ENCODE measurements at regions not wholly inside any gene's neighbourhood (a gene's known extent, or its start where the extent isn't known, plus 50 kb on each side); places are given as distances from the start of the nearest gene placed in this dataset.

- no peak for FAIRE-seq
- no peaks in the 10 kb centered on the region for H3K36me3 ChIP-seq (replicated peaks in 1 of 2; ENCODE audit: control insufficient read depth in 1 of 2, insufficient read depth in 2 of 2, low read length in 2 of 2)
These were observed 50.8 kb upstream of the DYNC1LI1 start for GRCh38 chr3:32621466-32621865.

GRCh38 chr3:32620611-32621310 lies 50.1 kb upstream of the DYNC1LI1 start:
- Histone ChIP-seq H2AFZ (ENCODE audit: low read length) (no peak overlapping the region), H3K9ac (ENCODE audit: insufficient read depth, low read depth, low read length) (no peak overlapping the region), H3K36me3 (replicated peaks in 1 of 2; ENCODE audit: control insufficient read depth in 1 of 2, insufficient read depth in 2 of 2, low read length in 2 of 2) (no peaks in the 10 kb centered on the region), H3K4me3 (replicated peaks in 1 of 3; ENCODE audit: insufficient read depth in 1 of 3, low read depth in 2 of 3, low read length in 3 of 3) (no peak overlapping the region), H3K4me1 (ENCODE audit: insufficient read depth, low read length) (no peaks in the 10 kb centered on the region), H3K27ac (ENCODE audit: extremely low read length, insufficient read depth, low read length) (no peak overlapping the region), H3K27me3 (ENCODE audit: control insufficient read depth in 1 of 2, insufficient read depth in 2 of 2, low read length in 2 of 2) (0 out of 5 replicates have a peak, but pooled peaks cover 0 to 6% of the 10 kb centered on the region in 2 experiments), H3K9me3 (ENCODE audit: low read length) (no peaks in the 10 kb centered on the region), H3K79me2 (ENCODE audit: insufficient read depth, low read length) (no peaks in the 10 kb centered on the region), H4K20me1 (ENCODE audit: insufficient read depth, low read length) (no peaks in the 10 kb centered on the region), H3K4me2 (ENCODE audit: low read depth, low read length) (no peak overlapping the region)
- intact Hi-C loops (cut with micrococcal nuclease; ENCODE audit: unreplicated experiment): no loop called here
- ATAC-seq: no peak
- ChIA-PET CTCF (ENCODE audit: low intra/inter-chr PET ratio, low total read pairs) (no interaction called here), POLR2A (no interaction called here)
- FAIRE-seq: no peak
- 58% methylated on average over 8 of the region's 10 CpGs for WGBS (ENCODE audit: low lambda C conversion rate)
- BruUV-seq (replicated peaks): no TSS peak
- DNase-seq (ENCODE audit: low spot score): no peak
- TF ChIP-seq FOXO4 (CRISPR knock-in tag; conservative IDR thresholded peaks at IDR 0.05): no peak
- in situ Hi-C loops (cut with HindIII; ENCODE audit: extremely low pct_ligation_motif_present, low pct_unique_long_range_greater_than_20kb): no loop called here

More at GRCh38 chr3:32621466-32621865, 50.8 kb upstream of the DYNC1LI1 start:
- no peaks in the 10 kb centered on the region for H4K20me1 ChIP-seq (ENCODE audit: insufficient read depth, low read length)
- no peak overlapping the region for H3K4me2 ChIP-seq (ENCODE audit: low read depth, low read length)
- no peaks in the 10 kb centered on the region for H3K79me2 ChIP-seq (ENCODE audit: insufficient read depth, low read length)
- WGBS (ENCODE audit: low lambda C conversion rate): 59% methylated on average over 9 of the region's 10 CpGs
- DNase-seq (ENCODE audit: low spot score) (no peak), ATAC-seq (no peak)
- no peak overlapping the region for H2AFZ ChIP-seq (ENCODE audit: low read length)
- BruUV-seq (replicated peaks): no TSS peak
- no peaks in the 10 kb centered on the region for H3K4me1 ChIP-seq (ENCODE audit: insufficient read depth, low read length)
- H3K9me3 ChIP-seq (ENCODE audit: low read length): no peaks in the 10 kb centered on the region
- intact Hi-C loops (cut with micrococcal nuclease; ENCODE audit: unreplicated experiment) (no loop called here), in situ Hi-C loops (cut with HindIII; ENCODE audit: extremely low pct_ligation_motif_present, low pct_unique_long_range_greater_than_20kb) (no loop called here)
- no peak overlapping the region for H3K27ac ChIP-seq (ENCODE audit: extremely low read length, insufficient read depth, low read length)
- POLR2A ChIA-PET: no interaction called here
- CTCF ChIA-PET (ENCODE audit: low intra/inter-chr PET ratio, low total read pairs): no interaction called here
- TF ChIP-seq HMGA1 (CRISPR knock-in tag; conservative IDR thresholded peaks at IDR 0.05): no peak
- no peak overlapping the region for H3K9ac ChIP-seq (ENCODE audit: insufficient read depth, low read depth, low read length)
- no peak overlapping the region for H3K4me3 ChIP-seq (replicated peaks in 1 of 3; ENCODE audit: insufficient read depth in 1 of 3, low read depth in 2 of 3, low read length in 3 of 3)
- 0 out of 5 replicates have a peak, but pooled peaks cover 0 to 6% of the 10 kb centered on the region in 2 experiments for H3K27me3 ChIP-seq (ENCODE audit: control insufficient read depth in 1 of 2, insufficient read depth in 2 of 2, low read length in 2 of 2)

Measured in HepG2 (cell line).